GM18861 (cell line): ENCODE measurements at regions not wholly inside any gene's neighbourhood (a gene's known extent, or its start where the extent isn't known, plus 50 kb on each side); places are given as distances from the start of the nearest gene placed in this dataset.

ENCODE experiments used
- ATAC-seq: cut with Tn5 transposase; IDR thresholded peaks from one replicate; pipeline ENCODE4 v1.9.1; 2021; ENCODE audit not compliant: unreplicated experiment

DNA sequence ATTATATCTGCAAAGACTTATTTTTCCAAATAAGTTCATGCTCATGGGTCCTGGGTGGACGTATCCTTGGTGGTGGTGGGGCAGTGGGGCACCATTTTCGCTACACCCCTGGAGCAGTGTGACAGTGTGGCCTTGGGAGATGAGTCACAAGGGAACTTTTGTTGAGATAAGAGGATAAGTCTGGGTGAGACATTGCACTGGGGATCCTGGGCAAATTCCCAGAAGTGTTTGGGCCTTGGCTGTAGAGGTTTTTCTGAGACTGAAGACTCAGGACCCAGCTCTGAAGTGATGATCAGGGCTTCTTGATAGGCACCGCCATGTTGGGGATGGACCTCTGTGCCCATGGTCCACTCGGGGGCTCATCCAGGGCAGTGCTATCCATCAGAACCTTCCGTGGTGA is 149.4 kb downstream of the MACROH2A1 start:
- ATAC-seq: no peak

DNA sequence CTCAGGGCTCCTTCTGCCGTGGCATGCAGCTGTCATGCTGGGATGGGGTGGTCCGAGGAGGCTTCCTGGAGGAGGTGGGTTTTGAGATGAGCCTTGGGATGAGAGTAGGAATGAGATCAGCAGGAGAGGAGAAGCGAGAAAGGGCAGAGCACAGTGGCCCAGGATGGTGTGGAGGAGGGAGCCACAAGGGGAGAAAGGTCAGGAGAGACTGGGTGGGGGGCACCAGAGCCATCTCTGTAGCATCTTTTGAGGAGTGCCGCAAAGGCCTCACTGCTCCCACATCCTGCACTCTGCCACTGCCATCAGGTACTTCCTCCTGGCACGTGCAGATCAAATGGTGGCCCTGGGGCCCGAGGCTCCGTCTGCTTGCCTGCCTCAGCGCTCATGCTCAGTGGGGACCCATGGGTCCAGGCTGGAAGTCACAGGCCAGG is 150.2 kb downstream of the MACROH2A1 start:
- no peak for ATAC-seq

DNA sequence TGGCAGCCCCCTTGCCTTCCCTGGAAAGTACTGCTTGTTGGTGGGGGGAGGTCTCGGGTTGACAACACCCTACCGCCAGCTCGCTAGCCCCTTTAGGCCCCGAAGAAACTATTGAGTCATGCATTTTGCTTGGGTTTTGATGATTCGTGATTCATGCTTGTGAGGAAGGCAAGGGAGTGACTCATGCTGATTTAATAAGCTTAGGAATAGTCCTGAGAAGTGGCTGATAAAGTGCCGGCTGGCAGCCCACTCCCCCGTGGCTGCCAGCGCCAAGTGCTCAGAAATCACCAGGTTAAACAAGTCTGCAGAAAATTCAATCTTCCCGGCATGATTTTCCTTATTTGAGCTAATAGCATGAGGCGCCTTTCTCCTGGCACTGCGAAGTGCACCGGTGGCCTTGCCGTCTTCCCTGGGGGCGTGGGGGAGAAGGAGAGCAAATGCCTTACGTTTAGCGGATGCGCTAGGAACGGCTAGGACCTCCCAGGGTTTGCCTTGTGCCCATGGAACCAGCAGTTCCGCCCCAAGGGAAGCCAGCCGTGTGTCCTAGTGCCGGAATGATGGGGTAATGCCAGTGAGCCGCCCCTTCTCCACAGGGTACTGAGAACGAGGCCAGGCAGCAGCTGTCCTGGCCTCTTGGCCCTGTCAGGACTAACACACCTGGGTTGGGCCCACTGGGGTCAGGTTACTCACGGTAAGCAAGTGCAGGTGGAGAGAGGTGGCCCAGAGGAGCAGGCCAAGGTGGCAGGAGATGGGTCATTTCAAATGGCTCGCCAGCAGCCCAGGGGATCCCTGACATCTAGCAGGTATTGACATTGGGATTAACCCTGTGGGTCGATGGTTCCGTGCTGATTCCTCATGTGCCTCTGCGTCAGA is 151.9 kb downstream of the MACROH2A1 start:
- no peak for ATAC-seq

DNA sequence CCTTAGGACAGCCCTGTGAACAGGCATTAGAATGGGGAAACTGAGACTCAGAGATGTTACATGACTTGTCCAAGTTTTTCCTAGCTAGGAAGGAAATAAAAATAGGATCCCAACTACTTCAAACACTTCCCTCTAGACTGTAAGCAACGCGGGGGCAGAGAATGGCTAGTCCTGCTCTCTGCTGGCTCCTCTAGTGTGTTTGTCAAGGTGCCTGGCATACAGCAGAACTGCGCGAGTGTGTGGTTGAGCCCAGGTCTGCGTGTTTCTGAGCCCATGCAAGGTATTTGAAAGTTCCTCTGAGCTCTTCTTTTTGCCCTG is 152.5 kb downstream of the MACROH2A1 start:
- no peak for ATAC-seq

DNA sequence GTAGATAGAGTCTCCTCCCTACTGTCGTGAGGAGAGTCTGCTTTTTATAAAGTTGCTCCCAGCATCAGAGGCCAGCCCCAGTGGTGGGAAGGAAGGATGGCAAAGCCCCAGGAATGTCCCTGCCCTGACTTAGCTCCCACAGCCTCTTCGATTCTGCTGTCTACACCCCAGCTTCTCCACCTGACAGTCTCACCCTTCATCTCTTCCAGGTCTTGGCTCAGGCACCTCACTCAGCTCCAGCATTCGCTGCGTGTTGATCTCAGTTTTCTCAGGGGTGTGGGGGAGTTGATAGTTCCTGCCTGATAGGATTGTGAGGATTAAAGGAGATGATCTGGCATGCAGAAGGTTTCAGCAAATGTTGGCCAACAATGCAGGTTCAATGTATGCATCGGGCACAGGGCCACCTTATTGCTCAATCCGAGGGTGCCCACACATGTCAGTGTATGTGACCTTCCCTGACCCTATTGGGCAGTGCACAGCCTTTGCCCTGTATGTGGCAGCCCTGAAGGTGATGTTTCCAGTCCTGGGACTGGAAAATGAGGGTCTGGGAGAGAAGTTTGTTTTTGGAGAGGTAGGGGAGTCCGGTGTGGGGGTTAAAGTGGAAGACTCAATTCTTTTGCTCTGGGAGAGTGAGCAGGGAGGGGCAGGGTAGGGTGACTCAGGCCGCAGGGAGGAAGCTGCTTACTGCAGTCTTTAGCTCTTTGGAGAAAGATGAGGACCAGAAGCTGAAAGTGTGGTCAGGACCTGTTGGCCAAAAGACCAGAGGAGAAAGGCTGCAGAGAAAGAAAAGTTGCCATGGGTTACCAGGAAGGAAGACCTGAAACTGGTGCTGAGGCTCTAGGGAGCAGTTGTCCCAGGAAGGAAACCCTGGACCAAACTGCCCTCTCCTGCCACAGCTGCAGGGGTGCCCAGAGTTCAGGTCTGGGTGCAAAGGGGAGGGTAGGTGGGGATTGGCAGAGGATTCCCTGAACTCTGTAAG is 153.2 kb downstream of the MACROH2A1 start:
- ATAC-seq: no peak

DNA sequence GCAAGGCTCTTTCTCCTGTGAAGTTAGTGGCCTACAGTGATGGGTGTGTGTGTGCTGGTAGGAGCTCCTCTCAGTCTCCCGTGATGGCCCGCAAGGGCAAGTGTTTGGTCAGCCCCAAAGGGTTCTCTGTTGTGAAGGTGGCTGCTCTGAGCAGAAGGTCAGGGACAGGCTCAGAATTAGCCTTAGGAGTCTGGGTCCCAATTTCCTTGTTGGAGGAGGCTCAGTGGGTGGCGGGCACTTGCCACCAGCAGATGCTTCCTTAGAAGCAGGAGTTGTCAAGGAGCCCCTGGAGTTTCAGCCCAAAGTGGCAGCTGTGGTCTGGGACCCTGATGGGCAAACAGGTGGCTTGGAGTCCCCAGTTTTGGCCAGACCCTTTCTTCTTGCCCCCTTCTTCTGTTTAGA is 154.4 kb downstream of the MACROH2A1 start:
- no peak for ATAC-seq

DNA sequence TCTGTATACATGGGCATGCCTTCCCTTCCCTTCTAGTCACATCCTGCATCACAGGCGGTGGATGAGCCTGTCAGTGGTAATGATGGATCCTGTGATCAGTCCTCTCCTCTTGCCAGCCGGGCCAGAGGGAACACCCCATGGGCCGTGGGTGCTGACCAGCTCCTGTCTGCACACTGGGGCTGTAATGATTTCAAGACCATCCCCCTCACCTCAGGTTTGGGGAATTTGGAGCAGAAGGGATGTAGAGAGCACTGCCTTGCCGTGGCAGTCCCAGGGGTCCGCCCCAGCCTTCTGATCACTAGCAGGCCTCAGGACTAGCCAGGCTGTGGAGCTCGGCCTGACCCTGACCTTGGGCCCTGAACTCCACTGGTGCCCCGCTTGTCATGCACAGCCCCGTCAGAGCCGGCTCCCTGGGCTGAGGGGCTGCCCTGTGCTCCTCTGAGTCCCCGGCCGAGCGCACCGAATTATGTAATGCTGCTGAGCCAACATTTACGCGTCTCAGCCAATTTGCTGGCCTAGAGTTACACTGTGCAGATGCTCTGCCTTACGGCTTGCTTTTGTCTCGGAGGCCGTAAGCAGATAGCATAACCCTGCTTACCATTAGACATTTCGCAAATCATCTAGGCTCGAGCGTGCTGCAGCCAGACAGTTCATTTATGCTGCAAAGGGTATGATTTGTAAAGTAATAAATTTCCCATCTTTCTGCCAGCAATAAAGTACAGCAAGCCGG is 155.3 kb downstream of the MACROH2A1 start:
- no peak for ATAC-seq

DNA sequence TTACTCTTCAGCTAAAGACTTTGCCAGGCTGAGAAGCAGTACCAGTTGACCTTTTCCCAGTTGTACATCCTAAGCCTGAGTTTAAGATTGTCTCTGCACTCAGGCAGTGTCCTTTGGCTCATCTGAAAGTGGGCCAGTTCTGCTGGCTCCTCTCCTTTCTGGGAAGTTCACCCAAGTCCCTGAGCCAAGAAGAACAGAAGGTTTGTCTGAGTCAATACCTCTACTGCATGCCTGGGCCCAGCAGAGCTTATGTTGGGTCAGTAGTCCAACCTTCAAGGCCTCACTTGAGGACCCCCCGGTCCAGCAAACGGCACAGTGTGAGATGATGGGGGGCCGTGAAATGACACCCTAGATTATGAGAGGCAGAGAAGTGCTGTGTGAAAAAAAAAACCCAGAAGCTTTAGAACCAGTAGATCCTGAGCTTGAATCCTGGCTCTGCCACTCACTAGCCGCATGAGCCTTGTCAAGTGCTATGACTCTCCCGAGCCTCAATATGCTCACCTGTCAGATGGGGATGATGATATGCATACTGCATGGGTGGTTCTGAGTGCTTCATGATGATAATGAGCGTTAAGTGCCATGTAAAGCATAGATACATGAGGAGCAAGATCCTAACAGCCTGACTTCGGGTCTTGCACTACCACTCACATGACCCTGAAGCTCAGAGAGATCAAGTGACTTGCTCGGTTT is 156.0 kb downstream of the MACROH2A1 start:
- ATAC-seq: no peak

DNA sequence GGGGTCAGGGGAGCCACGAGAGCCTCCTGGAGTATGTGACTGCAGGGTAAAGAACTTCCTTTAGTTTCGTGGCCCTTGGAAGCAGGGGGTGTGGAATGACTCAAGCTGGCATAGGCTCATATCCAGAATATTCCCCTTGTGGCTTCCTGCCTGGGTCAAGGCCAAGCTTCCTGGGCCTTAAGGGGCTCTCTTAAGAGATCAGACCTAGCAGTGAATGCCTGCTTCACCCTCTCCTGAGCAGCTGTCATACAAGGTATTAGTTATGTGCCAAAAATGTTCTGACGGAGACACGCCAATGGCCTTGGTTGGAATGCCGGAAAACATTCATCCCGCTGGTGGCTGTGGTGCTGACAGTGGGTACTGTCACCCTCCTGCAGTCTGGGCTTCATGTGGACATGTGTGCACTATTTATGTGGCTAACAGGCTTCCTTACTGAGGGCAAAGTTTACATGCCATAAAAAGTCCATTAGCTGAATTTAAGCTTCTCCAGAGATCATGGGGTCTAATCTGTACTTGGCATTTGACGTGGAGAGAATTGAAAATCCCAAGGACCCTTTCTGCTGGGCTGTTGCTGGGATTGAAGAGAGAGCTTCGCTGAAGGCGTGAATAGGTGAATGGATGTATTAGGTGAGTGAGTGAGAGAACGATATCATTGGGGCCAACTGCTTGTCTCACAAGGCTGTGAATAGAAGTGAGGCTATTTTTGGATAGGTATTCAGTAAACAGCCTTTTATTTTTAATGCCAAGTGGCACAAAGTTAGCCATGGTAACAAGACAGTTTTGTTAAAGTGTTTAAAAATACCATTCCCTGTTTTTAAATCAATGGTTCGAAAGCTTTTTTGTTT is 156.8 kb downstream of the MACROH2A1 start:
- no peak for ATAC-seq

DNA sequence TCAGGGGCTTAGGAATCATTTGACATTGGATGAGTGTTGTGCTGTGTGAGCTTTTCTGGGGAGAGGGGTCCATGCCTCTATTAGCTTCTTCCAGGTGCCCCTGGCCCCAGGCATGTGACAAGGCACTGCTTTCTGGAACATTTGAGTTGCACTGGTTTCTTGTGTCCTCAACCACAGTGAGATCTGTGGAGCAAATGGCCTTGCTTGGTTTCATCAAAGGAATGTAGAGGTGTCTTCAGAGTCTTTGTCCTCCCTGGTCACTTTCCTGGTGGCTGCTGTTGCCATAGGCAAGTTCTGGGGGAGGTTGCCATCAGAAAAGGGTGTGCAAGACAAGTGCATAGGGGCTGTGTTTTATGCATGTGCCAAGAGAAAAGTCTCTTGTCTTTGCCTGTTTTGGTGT is 157.5 kb downstream of the MACROH2A1 start:
- no peak for ATAC-seq

DNA sequence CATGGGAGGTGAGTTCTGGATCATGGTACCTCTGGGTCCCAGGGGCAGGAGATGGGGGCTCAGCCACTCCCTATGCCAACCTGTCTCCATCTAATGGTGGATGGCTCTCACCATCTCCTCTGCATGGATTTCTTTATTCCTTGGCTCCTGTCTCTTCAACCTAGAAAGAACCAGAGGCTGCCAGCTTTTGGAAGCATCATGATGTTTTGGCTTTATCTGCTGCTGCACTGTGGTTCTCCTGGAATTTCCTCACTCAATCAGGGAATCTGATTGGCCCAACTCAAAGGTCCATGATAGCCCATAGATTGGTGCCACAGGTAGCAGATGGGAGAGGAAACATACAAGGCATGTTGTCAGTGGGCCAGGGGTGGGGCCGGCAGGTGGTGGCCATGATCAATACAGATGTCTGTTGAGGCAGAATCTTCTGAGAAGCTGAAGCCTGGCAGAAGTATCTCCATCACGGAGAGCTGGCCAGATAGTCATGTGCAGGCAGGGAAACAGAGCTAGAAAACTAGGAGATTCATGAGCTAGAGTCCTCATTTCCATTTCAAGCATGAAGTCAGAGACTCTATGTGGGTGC is 158.2 kb downstream of the MACROH2A1 start:
- no peak for ATAC-seq

DNA sequence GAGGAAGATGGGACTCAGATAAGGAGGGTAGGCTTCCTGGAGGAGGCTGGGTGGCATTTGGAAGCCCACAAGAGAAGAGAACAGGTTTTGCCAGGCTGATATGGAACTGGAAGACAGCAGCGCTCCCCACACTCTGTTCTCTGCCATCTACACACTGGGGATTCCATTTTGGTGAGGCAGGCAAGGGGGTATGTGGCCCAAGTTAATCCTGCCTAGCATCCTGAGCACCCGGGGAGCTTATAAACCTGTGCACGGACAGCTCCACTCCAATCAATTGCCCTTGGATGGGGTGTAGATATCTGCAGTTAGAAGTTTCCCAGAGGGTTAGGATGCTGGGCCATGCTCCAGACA is 158.8 kb downstream of the MACROH2A1 start:
- no peak for ATAC-seq

DNA sequence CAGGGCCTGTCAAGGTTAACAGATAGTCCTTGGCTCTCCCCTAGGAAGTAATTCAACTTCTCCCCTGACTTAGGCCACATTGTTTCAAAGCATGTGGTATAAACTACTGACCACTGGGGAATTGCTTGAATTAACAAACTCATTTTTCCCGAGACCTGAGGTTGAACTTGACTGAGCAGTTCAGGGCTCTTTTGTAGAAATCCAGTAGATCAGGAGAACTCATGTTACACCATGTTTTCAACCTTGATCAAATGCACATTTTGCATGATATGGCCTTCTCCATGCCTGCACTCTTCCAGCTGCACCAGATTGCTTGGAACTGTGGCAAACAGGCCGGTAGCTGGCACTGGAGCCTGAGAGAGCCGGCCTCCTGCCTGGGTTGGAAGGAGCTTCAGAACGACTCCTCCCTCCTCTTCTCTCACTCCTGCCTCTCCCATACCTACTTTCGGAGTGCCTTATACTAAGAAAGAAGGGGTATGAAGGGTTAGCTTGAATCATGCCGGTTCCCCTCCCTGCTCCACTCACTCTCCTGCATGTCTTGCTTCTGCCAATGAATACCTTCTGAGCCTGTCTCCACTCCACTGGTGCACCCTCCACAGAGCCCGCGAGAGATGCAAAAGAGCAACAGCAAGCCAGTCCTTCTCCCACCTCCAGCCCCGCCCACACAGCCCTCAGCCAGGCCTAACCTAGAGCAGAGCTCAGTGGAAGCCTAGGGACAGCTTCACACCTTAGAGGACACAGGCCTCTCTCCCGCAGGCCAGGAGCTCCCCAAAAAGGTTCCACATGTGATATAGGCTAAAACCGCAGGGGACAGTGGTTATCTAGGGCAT is 159.4 kb downstream of the MACROH2A1 start:
- no peak for ATAC-seq

DNA sequence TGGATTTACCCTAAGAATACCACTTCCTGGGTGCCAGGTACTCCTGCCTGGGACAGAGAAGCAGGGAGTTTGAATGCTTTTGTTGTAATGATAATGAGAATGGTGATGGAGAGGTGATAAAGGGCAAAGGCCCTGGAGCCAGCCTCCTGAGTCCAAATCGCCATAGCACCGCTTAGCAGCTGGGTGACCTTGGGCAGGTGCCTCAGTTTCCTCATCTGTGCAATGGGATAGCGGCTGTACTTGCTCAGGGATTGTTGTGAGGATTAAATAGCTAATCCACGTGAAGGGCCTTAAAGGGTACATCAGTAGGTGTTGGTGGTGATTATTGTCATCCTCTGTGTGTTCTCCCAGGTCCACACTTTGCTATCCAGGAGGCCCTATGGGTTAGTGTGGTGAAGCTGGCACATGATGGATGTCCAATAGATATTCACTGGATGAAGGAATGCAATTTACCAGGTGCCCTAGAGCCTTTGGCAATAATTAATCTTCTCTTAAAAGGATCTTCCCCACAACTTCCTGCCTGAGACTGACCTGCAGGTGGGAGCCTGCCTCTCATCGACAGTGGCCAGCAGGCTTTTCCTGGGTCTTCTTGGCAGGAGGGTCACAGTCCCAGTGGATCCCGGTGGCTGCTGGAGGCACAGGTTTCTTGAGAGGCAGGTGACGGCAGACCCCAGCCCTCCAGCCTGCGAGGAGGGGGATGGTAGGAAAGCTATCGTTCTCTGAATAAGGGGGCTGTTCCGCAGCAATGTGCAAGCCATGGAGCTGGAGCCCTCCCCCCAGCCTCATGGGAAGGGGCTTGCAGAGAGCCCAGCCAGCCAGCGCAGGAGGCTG is 160.2 kb downstream of the MACROH2A1 start:
- no peak for ATAC-seq

DNA sequence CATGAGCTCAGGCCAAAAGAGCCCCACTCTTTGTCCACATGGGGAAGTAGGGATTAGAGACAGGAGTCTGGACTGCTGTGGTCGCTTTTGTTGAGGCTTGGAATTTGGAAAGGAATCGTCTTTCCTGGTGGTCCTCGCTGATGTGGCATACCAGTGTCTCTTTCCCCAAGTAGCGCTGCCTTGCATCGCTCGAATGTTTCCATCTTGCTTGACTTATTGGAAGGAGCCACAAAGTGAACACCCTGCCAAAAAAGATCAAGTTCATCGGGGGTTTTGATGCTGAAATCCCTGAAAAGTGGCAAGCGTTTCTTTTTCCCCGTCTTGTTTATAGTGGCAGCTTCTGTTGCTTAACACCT is 161.3 kb downstream of the MACROH2A1 start:
- no peak for ATAC-seq

DNA sequence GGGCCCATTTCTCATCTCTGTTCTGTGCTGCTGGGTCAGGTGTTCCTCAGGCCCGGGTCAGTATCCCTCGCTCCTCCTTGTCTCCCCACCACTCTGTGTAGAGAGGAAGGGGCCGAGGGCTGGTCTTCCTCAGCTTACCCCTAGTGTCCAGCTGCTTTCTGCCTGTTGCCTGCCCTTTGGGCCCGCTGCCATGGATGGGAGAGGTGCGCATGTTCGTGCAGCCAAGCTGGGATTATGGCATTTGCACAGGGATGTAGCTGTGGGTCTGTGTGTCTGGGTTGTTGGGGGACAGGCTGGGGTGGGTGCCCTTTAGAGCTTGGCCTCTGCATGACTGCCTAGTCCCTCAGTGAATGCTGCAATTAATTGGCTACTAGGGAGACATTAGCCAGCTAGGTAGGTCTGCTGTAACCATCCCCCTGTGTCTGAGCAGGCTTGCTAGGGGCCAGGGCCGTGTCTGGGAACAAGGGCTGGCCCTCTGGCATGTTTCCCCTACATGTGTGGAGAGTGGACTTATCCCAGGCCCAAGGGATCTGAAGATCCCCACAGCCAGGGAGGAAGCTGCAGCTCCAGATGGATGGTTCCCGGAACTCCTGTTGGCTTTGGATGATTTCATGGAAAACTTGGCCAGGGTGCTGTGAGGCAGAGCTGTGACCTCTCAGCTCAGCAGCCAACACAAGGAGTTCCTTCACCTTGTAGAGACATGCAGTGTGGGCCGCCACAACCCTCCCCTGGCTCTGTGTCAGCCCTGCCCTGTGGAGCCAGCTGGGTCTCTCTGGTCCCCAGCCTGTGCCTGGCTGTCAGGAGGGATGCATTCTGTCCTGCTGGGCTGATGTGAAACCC is 161.9 kb downstream of the MACROH2A1 start:
- ATAC-seq: no peak
